Breast epithelium (tissue), 3 donors: ENCODE measurements at regions not wholly inside any gene's neighbourhood (a gene's known extent, or its start where the extent isn't known, plus 50 kb on each side); places are given as distances from the start of the nearest gene placed in this dataset.

Experiments
- CTCF ChIP-seq, 3 donors: fragments of 450-650 bp; IDR thresholded peaks; one replicate each; pipeline ENCODE4 v1.5.1; 2016 to 2017; ENCODE audit warnings: antibody characterized with exemption in 3 of 3, mild to moderate bottlenecking in 3 of 3, moderate library complexity in 3 of 3
- POLR2A ChIP-seq: fragments of 450-650 bp; IDR thresholded peaks from one replicate; pipeline ENCODE4 v1.6.1; 2016; ENCODE audit warnings: antibody characterized with exemption, mild to moderate bottlenecking, moderate library complexity

- TF ChIP-seq POLR2A (no peak), CTCF (IDR thresholded peaks at IDR 0.05) (no peak)
Measured at GRCh38 chr9:71514344-71514975, 253.9 kb downstream of the CEMIP2 start.
